GM13976 (cell line): ENCODE measurements at regions not wholly inside any gene's neighbourhood (a gene's known extent, or its start where the extent isn't known, plus 50 kb on each side); places are given as distances from the start of the nearest gene placed in this dataset.
A peak's percentile ranks its signal among the peaks of the same experiment; 100 is the strongest.

Experiments
- DNase-seq: peaks from one replicate; pipeline ENCODE4 v3.0.0; 2012; ENCODE audit warnings: low spot score
- CTCF ChIP-seq: IDR thresholded peaks from 2 replicates; pipeline ENCODE4 v1.5.1; 2012; ENCODE audit warnings: borderline replicate concordance, mild to moderate bottlenecking; ENCODE audit not compliant: insufficient read depth; ENCODE audit errors: extremely low read depth, missing control alignments, control extremely low read depth
- in situ Hi-C: fragments of 300-500 bp; cut with MboI; formaldehyde crosslinking; loops from one replicate; pipeline ENCODE4 v1.12.0; 2022; ENCODE audit warnings: low sequenced_read_pairs, mixed read lengths, inconsistent platforms; ENCODE audit not compliant: unreplicated experiment

- DNase-seq, result no peak
- in situ Hi-C loops, result no loop called here
- peak; percentile 32 for TF ChIP-seq CTCF
Measured at GRCh38 chr5:115389799-115390382, 93.4 kb upstream of the CCDC112 start.

- TF ChIP-seq CTCF, result no peak
- DNase-seq, result no peak
- in situ Hi-C loops, result no loop called here
Measured at GRCh38 chr5:115389034-115389798, 92.8 kb upstream of the CCDC112 start.

DNA sequence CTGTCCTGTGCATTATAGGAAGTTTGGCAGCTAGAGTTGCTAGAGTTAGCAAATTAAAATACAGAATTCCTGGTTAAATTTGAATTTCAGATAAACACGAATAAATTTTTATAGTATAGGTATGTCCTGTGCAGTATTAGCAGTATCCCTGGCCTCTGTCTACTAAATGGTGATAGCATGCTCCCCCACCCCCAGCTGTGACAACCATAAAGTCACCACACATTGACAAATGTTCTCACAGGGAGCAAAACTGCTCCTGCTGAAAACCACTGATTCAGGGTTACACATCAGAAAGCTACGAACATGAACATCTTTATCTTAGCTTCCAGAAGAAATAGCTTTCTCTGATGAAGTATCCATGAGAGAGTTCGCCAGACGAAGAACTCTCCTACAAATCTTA, 91.8 kb upstream of the CCDC112 start:
- in situ Hi-C loops, result no loop called here
- DNase-seq, result no peak
- no peak for TF ChIP-seq CTCF

DNA sequence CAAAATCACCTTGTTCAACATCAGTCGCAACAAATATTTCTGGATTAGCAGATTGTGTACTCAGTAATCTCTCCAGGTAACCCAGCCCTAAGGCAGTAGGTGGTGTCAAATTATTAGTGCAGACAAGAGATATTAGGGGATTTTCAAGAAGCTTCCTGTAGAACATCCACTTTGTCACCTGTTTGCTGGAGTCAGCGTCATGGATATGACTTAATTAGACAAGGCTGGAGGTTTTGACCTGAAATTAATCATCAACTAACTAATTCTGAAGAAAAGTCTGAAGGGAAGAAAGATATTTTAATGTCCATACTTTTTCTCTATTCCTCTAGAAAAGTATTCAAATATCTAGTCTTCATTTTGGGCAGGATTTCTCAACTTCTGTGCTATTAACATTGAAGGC, 91.4 kb upstream of the CCDC112 start:
- no peak for TF ChIP-seq CTCF
- DNase-seq, result no peak
- in situ Hi-C loops, result no loop called here

DNA sequence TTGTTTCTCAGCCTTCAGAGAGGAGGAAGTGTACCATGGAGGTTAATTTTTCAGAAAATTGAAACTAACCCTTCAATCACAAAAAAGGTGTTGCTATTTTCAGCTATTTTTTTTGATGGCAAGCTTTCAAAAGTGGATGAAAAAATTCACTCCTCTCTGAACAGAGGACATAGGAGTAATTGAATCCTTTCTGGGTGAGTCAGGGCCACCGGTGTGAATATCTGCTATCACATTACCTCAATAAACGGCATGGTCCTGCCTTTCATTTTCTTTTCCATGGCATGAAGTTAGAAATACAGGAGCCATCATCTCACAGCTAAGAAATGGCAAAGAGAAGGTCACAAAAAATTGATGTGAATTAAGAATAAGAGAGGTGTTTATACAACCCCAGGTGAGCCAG, 90.2 kb upstream of the CCDC112 start:
- no peak for TF ChIP-seq CTCF
- DNase-seq, result no peak
- in situ Hi-C loops, result no loop called here

DNA sequence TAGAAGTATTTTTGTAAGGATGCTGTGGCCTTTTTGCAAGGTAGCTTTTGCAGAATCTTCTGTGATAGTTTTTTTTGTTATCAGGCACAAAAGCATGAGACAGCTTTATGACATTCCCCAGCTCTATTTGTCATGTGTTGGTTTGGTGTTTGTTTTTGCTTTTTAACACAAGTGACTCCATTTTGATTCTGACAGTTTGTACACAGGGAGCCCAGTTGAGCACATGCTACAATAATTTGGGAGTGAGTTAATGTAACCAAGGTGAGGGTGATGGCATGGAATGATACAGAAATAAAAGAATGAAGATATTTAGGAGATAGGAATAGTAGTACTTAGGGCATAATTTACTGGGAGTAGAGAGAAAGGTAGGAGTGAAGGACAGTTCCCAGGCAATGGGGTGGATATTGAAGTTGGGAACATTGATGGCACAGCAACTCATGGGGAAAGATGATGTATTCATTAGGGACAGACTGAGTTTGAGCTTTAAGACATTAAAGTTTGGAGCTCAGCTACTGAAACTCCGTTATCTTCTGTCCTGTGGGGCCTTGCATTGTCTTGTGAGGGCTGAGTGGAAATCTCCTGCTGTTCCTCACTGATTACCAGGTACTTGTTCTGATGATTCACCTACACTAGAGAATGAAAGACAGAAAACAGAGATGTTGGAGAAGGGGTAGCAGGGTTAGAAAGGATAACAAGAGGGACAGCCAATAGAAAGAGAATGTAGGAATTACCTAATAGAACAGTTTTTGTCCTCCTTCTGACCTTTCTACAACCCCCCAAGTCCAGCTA, 88.3 kb upstream of the CCDC112 start:
- TF ChIP-seq CTCF, result no peak
- no peak for DNase-seq
- in situ Hi-C loops, result no loop called here
